ENCODE measurements at regions not wholly inside any gene's neighbourhood (a gene's known extent, or its start where the extent isn't known, plus 50 kb on each side); places are given as distances from the start of the nearest gene placed in this dataset.

- H2AFZ ChIP-seq (ENCODE audit: low read depth, low read length, poor library complexity, severe bottlenecking), result no peak overlapping the region
- ATAC-seq (no peak), DNase-seq (ENCODE audit: low read depth, low spot score) (no peak)
- intact Hi-C loops (cut with micrococcal nuclease), result loop anchor here (10.0 kb wide), 1 partner anchor 975 kb away; no protein-coding TSS in a partner anchor
- TF ChIP-seq ZFX (IDR thresholded peaks at IDR 0.05) (no peak), ZBTB33 (IDR thresholded peaks at IDR 0.05; ENCODE audit: extremely low read depth, insufficient replicate concordance, low read length) (no peak), CEBPB (IDR thresholded peaks at IDR 0.05; ENCODE audit: low read depth) (no peak), CBX3 (IDR thresholded peaks at IDR 0.05; ENCODE audit: low read depth) (no peak), ELF1 (IDR thresholded peaks at IDR 0.05; ENCODE audit: borderline replicate concordance, low read depth) (no peak)
- H3K4me3 ChIP-seq (replicated peaks in 1 of 2; ENCODE audit: low read depth in 1 of 2, low read length in 2 of 2), result no peak overlapping the region
- BruUV-seq (replicated peaks), result no TSS peak
- H3K9me3 ChIP-seq (ENCODE audit: control insufficient read depth in 1 of 2, insufficient read depth in 1 of 2, low read depth in 1 of 2, low read length in 2 of 2), result no peaks in the 10 kb centered on the region
- H3K9ac ChIP-seq (ENCODE audit: low read length), result no peak overlapping the region
- POLR2A ChIA-PET, result no interaction called here
- H3K36me3 ChIP-seq (ENCODE audit: control insufficient read depth in 1 of 2, insufficient read depth in 2 of 2, low read length in 2 of 2), result no peaks in the 10 kb centered on the region
- RAD21 ChIA-PET (ENCODE audit: low non-redundant PET in 1 of 2, low total read pairs in 2 of 2, uncharacterized antibody in 2 of 2, unreplicated experiment in 2 of 2), result no interaction called here
- no peaks in the 10 kb centered on the region for H3K9me2 ChIP-seq (ENCODE audit: insufficient read depth)
- no peak overlapping the region for H3K27ac ChIP-seq (ENCODE audit: low read depth, low read length)
- no peaks in the 10 kb centered on the region for H3K27me3 ChIP-seq (ENCODE audit: insufficient read depth, low read length)
- H4K20me1 ChIP-seq (ENCODE audit: insufficient read depth), result no peaks in the 10 kb centered on the region
- no peak overlapping the region for H3K4me2 ChIP-seq (ENCODE audit: low read length)
- no peaks in the 10 kb centered on the region for H3K79me2 ChIP-seq (ENCODE audit: insufficient read depth, low read length)
- no peaks in the 10 kb centered on the region for H3K4me1 ChIP-seq (ENCODE audit: control insufficient read depth in 1 of 2, insufficient read depth in 2 of 2, low read length in 2 of 2)
- CTCF ChIA-PET, result no interaction called here
Measured at GRCh38 chr3:164209363-164209762, 868.9 kb downstream of the SI start.

DNA sequence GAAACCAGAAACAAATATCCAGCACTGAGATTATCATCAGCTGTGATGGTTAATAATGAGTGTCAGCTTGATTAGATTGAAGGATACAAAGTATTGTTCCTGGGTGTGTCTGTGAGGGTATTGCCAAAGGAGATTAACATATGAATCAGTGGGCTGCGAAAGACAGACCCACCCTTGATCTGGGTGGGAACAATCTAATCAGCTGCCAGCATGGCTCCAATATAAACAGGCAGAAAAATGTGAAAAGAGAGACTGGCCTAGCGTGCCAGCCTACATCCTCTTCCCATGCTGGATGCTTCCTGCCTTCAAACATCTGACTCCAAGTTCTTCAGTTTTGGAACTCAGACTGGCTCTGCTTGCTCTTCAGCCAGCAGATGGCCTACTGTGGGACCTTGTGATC is 869.5 kb downstream of the SI start:
- no TSS peak for BruUV-seq (replicated peaks)
- ChIA-PET RAD21 (ENCODE audit: low non-redundant PET in 1 of 2, low total read pairs in 2 of 2, uncharacterized antibody in 2 of 2, unreplicated experiment in 2 of 2) (no interaction called here), POLR2A (no interaction called here)

More for the DNA sequence above, 869.5 kb downstream of the SI start:
- intact Hi-C loops (cut with micrococcal nuclease), result loop anchor here (10.0 kb wide), 1 partner anchor 976 kb away; no protein-coding TSS in a partner anchor
- no peaks in the 10 kb centered on the region for H3K4me1 ChIP-seq (ENCODE audit: control insufficient read depth in 1 of 2, insufficient read depth in 2 of 2, low read length in 2 of 2)
- DNase-seq (ENCODE audit: low read depth, low spot score), result no peak
- no peak overlapping the region for H3K9ac ChIP-seq (ENCODE audit: low read length)
- no peaks in the 10 kb centered on the region for H3K79me2 ChIP-seq (ENCODE audit: insufficient read depth, low read length)
- H3K4me3 ChIP-seq (replicated peaks in 1 of 2; ENCODE audit: low read depth in 1 of 2, low read length in 2 of 2), result no peak overlapping the region
- no peak overlapping the region for H2AFZ ChIP-seq (ENCODE audit: low read depth, low read length, poor library complexity, severe bottlenecking)
- no peaks in the 10 kb centered on the region for H3K27me3 ChIP-seq (ENCODE audit: insufficient read depth, low read length)
- H3K27ac ChIP-seq (ENCODE audit: low read depth, low read length), result no peak overlapping the region
- H3K4me2 ChIP-seq (ENCODE audit: low read length), result no peak overlapping the region
- H3K9me3 ChIP-seq (ENCODE audit: control insufficient read depth in 1 of 2, insufficient read depth in 1 of 2, low read depth in 1 of 2, low read length in 2 of 2), result no peaks in the 10 kb centered on the region
- H4K20me1 ChIP-seq (ENCODE audit: insufficient read depth), result no peaks in the 10 kb centered on the region
- CTCF ChIA-PET, result no interaction called here
- H3K9me2 ChIP-seq (ENCODE audit: insufficient read depth), result no peaks in the 10 kb centered on the region
- no peak for TF ChIP-seq ELF1 (IDR thresholded peaks at IDR 0.05; ENCODE audit: borderline replicate concordance, low read depth)
- TF ChIP-seq TCF7L2 (IDR thresholded peaks at IDR 0.05; ENCODE audit: borderline replicate concordance, extremely low read depth, insufficient read depth, insufficient read length), result no peak
- no peak for TF ChIP-seq SIN3A (IDR thresholded peaks at IDR 0.05; ENCODE audit: low read depth)
- no peak; the same call in 1 of the 2 replicates for ATAC-seq
- no peaks in the 10 kb centered on the region for H3K36me3 ChIP-seq (ENCODE audit: control insufficient read depth in 1 of 2, insufficient read depth in 2 of 2, low read length in 2 of 2)

All from HCT116 (cell line).